COLO829 (cell line): ENCODE measurements at regions not wholly inside any gene's neighbourhood (a gene's known extent, or its start where the extent isn't known, plus 50 kb on each side); places are given as distances from the start of the nearest gene placed in this dataset.

Experiments
- DNase-seq: peaks from one replicate; pipeline ENCODE4 v3.0.0; 2012; ENCODE audit warnings: low spot score

GRCh38 chr11:16685914-16686313 is 52.5 kb upstream of the C11orf58 start:
- no peak for DNase-seq

- DNase-seq, result no peak
Measured at GRCh38 chr11:16678466-16679116, 59.9 kb upstream of the C11orf58 start.

GRCh38 chr11:16669799-16670415 is 68.5 kb upstream of the C11orf58 start:
- DNase-seq, result no peak

GRCh38 chr11:16632295-16633200 is 105.9 kb upstream of the C11orf58 start:
- no peak for DNase-seq

GRCh38 chr11:16630651-16631050 is 107.8 kb upstream of the C11orf58 start:
- DNase-seq, result peak; percentile 54

GRCh38 chr11:16618431-16618830 is 120.0 kb upstream of the C11orf58 start:
- no peak for DNase-seq

GRCh38 chr11:16615480-16615879 is 123.0 kb upstream of the C11orf58 start:
- no peak for DNase-seq

GRCh38 chr11:16613512-16614381 is 124.7 kb upstream of the C11orf58 start:
- peak; percentile 64 for DNase-seq

GRCh38 chr11:16613262-16613511 is 125.3 kb upstream of the C11orf58 start:
- DNase-seq, result no peak

GRCh38 chr11:16612566-16613261 is 125.7 kb upstream of the C11orf58 start:
- peak; percentile 45 for DNase-seq

- no peak for DNase-seq
Measured at GRCh38 chr11:16611926-16612565, 126.4 kb upstream of the C11orf58 start.

GRCh38 chr11:16611401-16611921 is 127.0 kb upstream of the C11orf58 start:
- no peak for DNase-seq

GRCh38 chr11:16610738-16611388 is 127.6 kb upstream of the C11orf58 start:
- no peak for DNase-seq

GRCh38 chr11:16610213-16610737 is 128.2 kb upstream of the C11orf58 start:
- no peak for DNase-seq

- DNase-seq, result no peak
Measured at GRCh38 chr11:16609769-16610168, 128.7 kb upstream of the C11orf58 start.

GRCh38 chr11:16607675-16608644 is 130.5 kb upstream of the C11orf58 start:
- DNase-seq, result peak; percentile 75

- DNase-seq, result no peak
Measured at GRCh38 chr11:16606784-16607674, 131.4 kb upstream of the C11orf58 start.
